Upper lobe of left lung (tissue), 4 donors: ENCODE measurements at regions not wholly inside any gene's neighbourhood (a gene's known extent, or its start where the extent isn't known, plus 50 kb on each side); places are given as distances from the start of the nearest gene placed in this dataset.

Source experiments
- POLR2AphosphoS5 ChIP-seq, 2 donors: sonication (generic); formaldehyde crosslinking; IDR thresholded peaks; one replicate each; pipeline ENCODE4 v1.5.1; 2017; ENCODE audit warnings: antibody characterized with exemption in 2 of 2
- TF ChIP-seq, protein P1 (sequence below), 6 experiments: fragments of 450-650 bp in 4 of 6; fragments of 200-600 bp in 2 of 6; sonication (generic) in 2 of 6; IDR thresholded peaks; one replicate each; pipeline ENCODE4 v1.5.1; 2016 to 2019; ENCODE audit warnings: antibody characterized with exemption in 6 of 6

DNA sequence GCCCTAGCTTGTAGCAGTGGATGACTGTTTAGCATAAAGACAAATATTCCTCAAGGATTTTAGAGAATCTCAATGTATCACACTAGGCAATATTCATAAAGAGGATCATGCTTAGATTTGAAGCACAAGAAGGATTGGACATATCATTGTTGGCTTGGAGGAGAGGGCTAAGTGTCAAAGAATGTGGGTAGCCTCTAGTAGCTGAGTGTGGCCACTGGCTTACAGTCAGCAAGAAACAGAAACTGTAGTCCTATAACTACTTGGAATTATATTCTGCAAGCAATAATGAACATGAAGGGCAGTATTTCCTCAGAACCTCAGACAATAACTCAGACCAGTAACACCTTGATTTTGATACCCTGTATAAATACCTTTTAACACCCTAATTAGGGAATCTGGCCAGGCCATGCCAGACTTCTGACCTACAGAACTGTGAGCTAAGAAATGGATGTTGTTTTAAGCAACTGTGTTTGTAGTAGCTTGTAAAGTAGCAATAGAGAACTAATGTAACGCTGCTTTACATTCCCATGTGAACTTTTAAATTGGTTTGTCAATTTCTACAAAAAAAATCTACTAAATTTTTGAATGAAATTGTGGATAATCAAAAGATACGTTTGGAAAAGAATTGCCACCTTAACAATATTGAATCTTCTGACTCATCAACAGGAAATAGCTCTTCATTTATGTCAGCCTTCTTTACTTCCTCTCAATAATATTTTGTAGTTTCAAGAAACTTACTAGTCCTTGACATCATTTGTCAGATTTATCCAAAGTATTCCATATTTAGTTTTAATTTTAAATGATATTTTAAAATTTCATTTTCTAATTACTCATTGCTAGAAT is 65.2 kb upstream of the RSPO3 start:
- TF ChIP-seq, protein P1, sequence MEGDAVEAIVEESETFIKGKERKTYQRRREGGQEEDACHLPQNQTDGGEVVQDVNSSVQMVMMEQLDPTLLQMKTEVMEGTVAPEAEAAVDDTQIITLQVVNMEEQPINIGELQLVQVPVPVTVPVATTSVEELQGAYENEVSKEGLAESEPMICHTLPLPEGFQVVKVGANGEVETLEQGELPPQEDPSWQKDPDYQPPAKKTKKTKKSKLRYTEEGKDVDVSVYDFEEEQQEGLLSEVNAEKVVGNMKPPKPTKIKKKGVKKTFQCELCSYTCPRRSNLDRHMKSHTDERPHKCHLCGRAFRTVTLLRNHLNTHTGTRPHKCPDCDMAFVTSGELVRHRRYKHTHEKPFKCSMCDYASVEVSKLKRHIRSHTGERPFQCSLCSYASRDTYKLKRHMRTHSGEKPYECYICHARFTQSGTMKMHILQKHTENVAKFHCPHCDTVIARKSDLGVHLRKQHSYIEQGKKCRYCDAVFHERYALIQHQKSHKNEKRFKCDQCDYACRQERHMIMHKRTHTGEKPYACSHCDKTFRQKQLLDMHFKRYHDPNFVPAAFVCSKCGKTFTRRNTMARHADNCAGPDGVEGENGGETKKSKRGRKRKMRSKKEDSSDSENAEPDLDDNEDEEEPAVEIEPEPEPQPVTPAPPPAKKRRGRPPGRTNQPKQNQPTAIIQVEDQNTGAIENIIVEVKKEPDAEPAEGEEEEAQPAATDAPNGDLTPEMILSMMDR (IDR thresholded peaks at IDR 0.05): no peak
- TF ChIP-seq POLR2AphosphoS5 (IDR thresholded peaks at IDR 0.05): no peak
